Osteoblast (primary cell): ENCODE measurements at regions not wholly inside any gene's neighbourhood (a gene's known extent, or its start where the extent isn't known, plus 50 kb on each side); places are given as distances from the start of the nearest gene placed in this dataset.

Source experiments
- DNase-seq: peaks from one replicate; pipeline ENCODE4 v3.0.0; 2011; ENCODE audit warnings: low spot score, mixed read lengths; ENCODE audit not compliant: insufficient read length; ENCODE audit errors: missing footprints
- H2AFZ ChIP-seq: 2 replicates; pipeline ENCODE4 v1.6.0; 2011; ENCODE audit warnings: mild to moderate bottlenecking, low read length
- H3K27ac ChIP-seq: 2 replicates; pipeline ENCODE4 v1.5.1; 2011; ENCODE audit warnings: mild to moderate bottlenecking, low read depth, low read length, moderate library complexity
- H3K27me3 ChIP-seq: 2 replicates; pipeline ENCODE4 v1.6.0; 2012; ENCODE audit warnings: mild to moderate bottlenecking, control low read depth, inconsistent platforms, low read length, moderate library complexity; ENCODE audit not compliant: insufficient read depth
- H3K36me3 ChIP-seq: 2 replicates; pipeline ENCODE4 v1.5.1; 2011; ENCODE audit warnings: mild to moderate bottlenecking, low read length, control low read depth, moderate library complexity; ENCODE audit not compliant: insufficient read depth
- H3K4me1 ChIP-seq: 2 replicates; pipeline ENCODE4 v1.5.1; 2011; ENCODE audit warnings: mild to moderate bottlenecking, low read length, control low read depth, moderate library complexity; ENCODE audit not compliant: insufficient read depth
- H3K4me2 ChIP-seq: 2 replicates; pipeline ENCODE4 v1.6.0; 2011; ENCODE audit warnings: mild to moderate bottlenecking, low read length; ENCODE audit not compliant: insufficient read depth
- H3K4me3 ChIP-seq: fragments of 200-600 bp; sonication (generic); 3 replicates; pipeline ENCODE4 v1.5.1; 2012; ENCODE audit warnings: mild to moderate bottlenecking, low read length, inconsistent platforms; ENCODE audit not compliant: insufficient read depth
- H3K79me2 ChIP-seq: 2 replicates; pipeline ENCODE4 v1.6.0; 2012; ENCODE audit warnings: mild to moderate bottlenecking, low read length, control low read depth, inconsistent platforms; ENCODE audit not compliant: insufficient read depth
- H3K9me3 ChIP-seq: 2 replicates; pipeline ENCODE4 v1.5.1; 2011; ENCODE audit warnings: low read depth, low read length, control low read depth
- H4K20me1 ChIP-seq: 2 replicates; pipeline ENCODE4 v1.6.0; 2012; ENCODE audit warnings: mild to moderate bottlenecking, low read length, control low read depth; ENCODE audit not compliant: insufficient read depth
- TF ChIP-seq, protein P1 (sequence below): IDR thresholded peaks from 2 replicates; pipeline ENCODE4 v1.5.1; 2011; ENCODE audit warnings: mild to moderate bottlenecking, low read depth, low read length, moderate library complexity; ENCODE audit errors: extremely low read depth

DNA sequence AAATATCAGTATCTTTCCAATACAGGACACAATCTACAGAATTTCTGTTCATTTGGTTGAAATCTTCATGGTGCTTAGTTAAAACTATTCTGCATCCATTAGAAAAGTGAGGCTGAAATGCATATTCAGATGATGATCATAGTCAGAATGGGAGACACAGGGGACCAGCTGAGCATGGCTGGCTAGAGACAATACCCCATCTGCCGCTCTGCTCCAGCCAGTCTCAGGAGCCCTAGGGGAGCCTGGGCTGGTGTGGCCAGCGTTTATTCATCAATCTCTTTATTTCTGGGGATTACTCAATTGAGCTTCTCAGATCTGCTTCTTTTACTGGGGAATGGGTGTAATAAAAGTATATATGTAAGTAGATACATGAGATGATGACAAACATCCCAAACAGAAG is 470.9 kb upstream of the CDIN1 start:
- no peaks in the 10 kb centered on the region for H3K79me2 ChIP-seq
- no peaks in the 10 kb centered on the region for H4K20me1 ChIP-seq
- DNase-seq, result no peak
- no peak overlapping the region for H2AFZ ChIP-seq
- H3K4me1 ChIP-seq, result no peaks in the 10 kb centered on the region
- TF ChIP-seq, protein P1, sequence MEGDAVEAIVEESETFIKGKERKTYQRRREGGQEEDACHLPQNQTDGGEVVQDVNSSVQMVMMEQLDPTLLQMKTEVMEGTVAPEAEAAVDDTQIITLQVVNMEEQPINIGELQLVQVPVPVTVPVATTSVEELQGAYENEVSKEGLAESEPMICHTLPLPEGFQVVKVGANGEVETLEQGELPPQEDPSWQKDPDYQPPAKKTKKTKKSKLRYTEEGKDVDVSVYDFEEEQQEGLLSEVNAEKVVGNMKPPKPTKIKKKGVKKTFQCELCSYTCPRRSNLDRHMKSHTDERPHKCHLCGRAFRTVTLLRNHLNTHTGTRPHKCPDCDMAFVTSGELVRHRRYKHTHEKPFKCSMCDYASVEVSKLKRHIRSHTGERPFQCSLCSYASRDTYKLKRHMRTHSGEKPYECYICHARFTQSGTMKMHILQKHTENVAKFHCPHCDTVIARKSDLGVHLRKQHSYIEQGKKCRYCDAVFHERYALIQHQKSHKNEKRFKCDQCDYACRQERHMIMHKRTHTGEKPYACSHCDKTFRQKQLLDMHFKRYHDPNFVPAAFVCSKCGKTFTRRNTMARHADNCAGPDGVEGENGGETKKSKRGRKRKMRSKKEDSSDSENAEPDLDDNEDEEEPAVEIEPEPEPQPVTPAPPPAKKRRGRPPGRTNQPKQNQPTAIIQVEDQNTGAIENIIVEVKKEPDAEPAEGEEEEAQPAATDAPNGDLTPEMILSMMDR, result no peak
- H3K36me3 ChIP-seq, result no peaks in the 10 kb centered on the region
- H3K27me3 ChIP-seq, result peaks cover 4% of the 10 kb centered on the region
- no peak overlapping the region for H3K27ac ChIP-seq
- no peak overlapping the region for H3K4me2 ChIP-seq
- no peaks in the 10 kb centered on the region for H3K9me3 ChIP-seq
- H3K4me3 ChIP-seq, result no peak overlapping the region

DNA sequence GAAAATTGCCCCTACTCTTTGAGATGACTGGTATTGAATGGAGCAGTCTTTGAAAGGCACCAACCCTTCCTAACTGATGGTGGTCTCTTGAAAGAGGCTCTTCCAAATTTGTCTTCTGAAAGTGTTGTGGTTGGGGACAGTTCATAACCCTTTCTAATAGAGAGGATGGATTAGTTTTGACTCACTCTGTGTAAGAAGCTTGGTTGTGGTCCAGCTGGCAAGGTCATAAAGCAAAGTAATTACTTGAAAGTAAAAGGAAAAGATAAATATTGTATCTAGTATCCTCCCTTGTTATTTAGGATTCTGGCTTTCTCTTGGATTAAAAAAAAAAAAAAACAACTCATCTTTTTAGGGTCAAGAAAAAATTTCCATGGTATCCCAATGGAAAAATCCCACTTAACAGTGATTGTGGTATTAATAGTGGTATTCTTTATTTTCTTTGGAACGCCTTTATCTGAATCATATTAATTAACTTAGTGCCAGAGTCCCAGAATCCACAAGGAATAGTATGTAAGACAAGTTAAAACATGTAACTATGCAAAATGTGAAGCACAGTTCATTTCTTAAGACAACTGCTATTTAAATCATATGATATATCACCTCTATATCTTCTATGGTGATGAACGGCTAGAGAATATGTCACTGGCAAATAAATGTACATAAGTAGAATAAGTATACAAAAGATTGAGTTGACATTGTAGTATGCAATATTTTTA is 469.3 kb upstream of the CDIN1 start:
- Histone ChIP-seq H3K9me3 (no peaks in the 10 kb centered on the region), H3K27ac (no peak overlapping the region), H3K4me3 (no peak overlapping the region), H3K36me3 (no peaks in the 10 kb centered on the region), H3K79me2 (no peaks in the 10 kb centered on the region), H3K4me1 (no peaks in the 10 kb centered on the region), H3K4me2 (no peak overlapping the region), H4K20me1 (no peaks in the 10 kb centered on the region), H2AFZ (no peak overlapping the region), H3K27me3 (peaks cover 4% of the 10 kb centered on the region)
- TF ChIP-seq, protein P1, result no peak
- peak; percentile 35 for DNase-seq

DNA sequence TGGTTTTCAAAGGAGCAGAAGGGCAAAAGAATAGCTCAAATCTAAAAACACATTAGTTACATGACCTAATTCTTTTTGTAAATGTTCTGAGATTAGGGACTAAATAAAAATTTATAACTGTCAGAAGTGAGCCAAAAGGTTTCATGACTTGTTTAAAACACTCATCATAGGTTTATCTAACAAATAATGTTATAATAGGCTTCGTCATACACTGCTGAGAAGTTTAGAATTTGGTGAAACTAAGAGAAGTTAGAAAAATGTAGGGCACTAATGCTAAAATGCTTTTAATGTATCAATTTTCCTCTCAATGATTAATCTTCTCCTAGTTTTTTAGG is 468.8 kb upstream of the CDIN1 start:
- Histone ChIP-seq H3K27ac (no peak overlapping the region), H2AFZ (no peak overlapping the region), H3K4me1 (no peaks in the 10 kb centered on the region), H3K4me2 (no peak overlapping the region), H4K20me1 (no peaks in the 10 kb centered on the region), H3K36me3 (no peaks in the 10 kb centered on the region), H3K27me3 (peaks cover 4% of the 10 kb centered on the region), H3K4me3 (no peak overlapping the region), H3K9me3 (no peaks in the 10 kb centered on the region), H3K79me2 (no peaks in the 10 kb centered on the region)
- DNase-seq, result peak; percentile 0
- TF ChIP-seq, protein P1, result no peak

DNA sequence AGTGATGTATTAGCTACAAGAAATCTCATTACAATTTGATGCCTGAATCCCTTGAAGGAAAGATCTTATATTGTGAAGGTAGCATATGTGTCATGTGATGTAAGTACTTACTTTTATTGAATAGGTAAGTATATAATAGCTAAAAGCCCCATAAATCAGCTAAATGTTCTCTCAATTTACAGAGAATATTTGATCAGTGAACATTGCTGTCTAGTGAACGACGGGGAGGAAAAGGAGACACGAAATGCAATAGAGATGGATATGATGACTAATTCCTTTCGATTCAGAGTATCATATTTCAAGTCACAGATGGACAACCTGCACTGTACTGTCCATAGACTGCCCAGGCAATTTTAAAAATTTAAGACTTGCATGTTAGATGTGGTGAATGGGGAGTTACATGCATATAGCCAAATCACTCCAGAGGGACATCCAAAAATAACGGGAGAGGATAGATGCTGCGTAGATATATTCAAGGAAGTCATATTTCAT is 462.1 kb upstream of the CDIN1 start:
- no peak overlapping the region for H3K4me3 ChIP-seq
- H2AFZ ChIP-seq, result no peak overlapping the region
- H3K4me2 ChIP-seq, result no peak overlapping the region
- TF ChIP-seq, protein P1, result no peak
- H3K9me3 ChIP-seq, result no peaks in the 10 kb centered on the region
- no peaks in the 10 kb centered on the region for H4K20me1 ChIP-seq
- H3K27ac ChIP-seq, result no peak overlapping the region
- H3K36me3 ChIP-seq, result no peaks in the 10 kb centered on the region
- H3K79me2 ChIP-seq, result no peaks in the 10 kb centered on the region
- DNase-seq, result no peak
- peaks cover 4% of the 10 kb centered on the region for H3K27me3 ChIP-seq
- no peaks in the 10 kb centered on the region for H3K4me1 ChIP-seq
